Nephron progenitor cell (in vitro differentiated cells): ENCODE measurements at regions not wholly inside any gene's neighbourhood (a gene's known extent, or its start where the extent isn't known, plus 50 kb on each side); places are given as distances from the start of the nearest gene placed in this dataset.
"Not testable (repeated sequence)": the region's sequence is repeated elsewhere in the genome, so short reads cannot be mapped to it uniquely, and the experiment has no call there.

Experiments used
- DNase-seq: peaks from one replicate; pipeline ENCODE4 v3.0.0; 2021
- H3K27ac Mint-ChIP-seq: 2 replicates; pipeline ENCODE4 v1.8.0; 2021; ENCODE audit warnings: mild to moderate bottlenecking, moderate library complexity, mixed read lengths
- H3K27me3 Mint-ChIP-seq: 2 replicates; pipeline ENCODE4 v1.8.0; 2021; ENCODE audit warnings: mild to moderate bottlenecking, low read depth, mixed read lengths; ENCODE audit not compliant: poor library complexity
- H3K36me3 Mint-ChIP-seq: 2 replicates; pipeline ENCODE4 v1.8.0; 2021; ENCODE audit warnings: low read depth, mixed read lengths
- H3K4me1 Mint-ChIP-seq: 2 replicates; pipeline ENCODE4 v1.8.0; 2021; ENCODE audit warnings: mixed read lengths
- H3K4me3 Mint-ChIP-seq: 2 replicates; pipeline ENCODE4 v1.8.0; 2021; ENCODE audit warnings: mild to moderate bottlenecking, moderate library complexity, mixed read lengths
- H3K9me3 Mint-ChIP-seq: 2 replicates; pipeline ENCODE4 v1.8.0; 2021; ENCODE audit warnings: mild to moderate bottlenecking, moderate library complexity, mixed read lengths
- TF ChIP-seq, protein P1 (sequence below): fragments of 200-600 bp; sonication (generic); IDR thresholded peaks from 2 replicates; pipeline ENCODE4 v1.5.0; 2021; ENCODE audit warnings: antibody characterized with exemption

DNA sequence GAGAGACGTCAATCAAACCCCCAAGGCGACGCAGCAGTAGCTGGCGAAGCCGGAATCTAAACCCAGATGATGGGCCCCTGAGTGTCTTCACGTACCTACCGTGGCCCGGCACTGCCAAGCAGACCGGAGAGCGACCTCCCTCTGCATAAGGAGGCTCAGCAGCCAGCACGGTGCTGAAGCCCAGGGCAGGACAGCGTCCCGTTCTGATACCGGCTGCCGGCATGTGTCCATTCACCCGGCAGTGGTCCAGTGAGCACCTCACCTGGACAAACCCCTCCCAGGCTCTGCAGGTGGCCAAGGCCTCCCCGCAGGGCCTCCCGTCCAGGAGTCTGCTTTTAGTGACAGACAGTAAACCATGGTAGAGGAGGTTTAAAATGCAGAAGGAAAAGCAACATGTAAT is 142.0 kb downstream of the BRD1 start:
- Mint-ChIP-seq H3K27me3 (peaks cover 32% of the 10 kb centered on the region), H3K36me3 (no peaks in the 10 kb centered on the region)
- TF ChIP-seq, protein P1, sequence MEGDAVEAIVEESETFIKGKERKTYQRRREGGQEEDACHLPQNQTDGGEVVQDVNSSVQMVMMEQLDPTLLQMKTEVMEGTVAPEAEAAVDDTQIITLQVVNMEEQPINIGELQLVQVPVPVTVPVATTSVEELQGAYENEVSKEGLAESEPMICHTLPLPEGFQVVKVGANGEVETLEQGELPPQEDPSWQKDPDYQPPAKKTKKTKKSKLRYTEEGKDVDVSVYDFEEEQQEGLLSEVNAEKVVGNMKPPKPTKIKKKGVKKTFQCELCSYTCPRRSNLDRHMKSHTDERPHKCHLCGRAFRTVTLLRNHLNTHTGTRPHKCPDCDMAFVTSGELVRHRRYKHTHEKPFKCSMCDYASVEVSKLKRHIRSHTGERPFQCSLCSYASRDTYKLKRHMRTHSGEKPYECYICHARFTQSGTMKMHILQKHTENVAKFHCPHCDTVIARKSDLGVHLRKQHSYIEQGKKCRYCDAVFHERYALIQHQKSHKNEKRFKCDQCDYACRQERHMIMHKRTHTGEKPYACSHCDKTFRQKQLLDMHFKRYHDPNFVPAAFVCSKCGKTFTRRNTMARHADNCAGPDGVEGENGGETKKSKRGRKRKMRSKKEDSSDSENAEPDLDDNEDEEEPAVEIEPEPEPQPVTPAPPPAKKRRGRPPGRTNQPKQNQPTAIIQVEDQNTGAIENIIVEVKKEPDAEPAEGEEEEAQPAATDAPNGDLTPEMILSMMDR: no peak

DNA sequence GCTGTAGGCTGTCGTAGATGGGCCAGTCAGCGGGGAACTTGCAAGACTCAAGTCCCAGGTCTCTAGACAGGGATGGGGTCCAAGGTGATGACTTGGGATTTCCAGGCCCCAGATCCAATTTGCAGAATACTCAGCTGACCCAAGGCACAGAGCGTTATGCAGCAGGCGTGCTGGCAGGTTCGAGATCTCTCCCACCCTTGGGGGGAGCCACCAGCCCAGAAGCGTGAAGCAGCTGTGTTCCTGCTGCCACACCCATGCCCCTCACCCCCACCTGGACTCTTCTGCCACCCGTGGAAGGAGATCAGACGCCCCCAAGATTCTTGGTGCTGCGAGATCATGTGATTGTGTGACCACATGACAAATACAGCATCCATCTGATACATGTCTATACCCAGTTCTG is 142.6 kb downstream of the BRD1 start:
- no peaks in the 10 kb centered on the region for H3K36me3 Mint-ChIP-seq

More for the DNA sequence above, 142.0 kb downstream of the BRD1 start:
- DNase-seq: no peak
- Mint-ChIP-seq H3K4me1 (peaks cover 5% of the 10 kb centered on the region), H3K4me3 (no peak overlapping the region), H3K9me3 (peaks cover 4% of the 10 kb centered on the region), H3K27ac (no peak overlapping the region)

DNA sequence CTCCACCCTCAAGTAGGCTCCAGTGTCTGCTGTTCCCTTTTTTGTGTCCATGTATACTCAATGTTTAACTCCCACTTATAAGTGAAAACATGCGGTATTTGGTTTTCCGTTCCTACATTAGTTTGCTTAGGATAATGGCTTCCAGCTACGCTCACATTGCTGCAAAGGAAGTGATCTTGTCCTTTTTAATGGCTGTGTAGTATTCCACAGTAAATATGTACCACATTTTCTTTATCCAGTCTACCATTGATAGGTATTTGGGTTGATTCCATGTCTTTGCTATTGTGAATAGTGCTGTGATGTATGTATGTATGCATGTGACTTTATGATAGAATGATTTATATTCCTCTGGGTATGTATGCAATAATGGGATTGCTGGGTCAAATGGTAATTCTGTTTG is 144.6 kb downstream of the BRD1 start:
- H3K27me3 Mint-ChIP-seq: peaks cover 58% of the 10 kb centered on the region

More for the DNA sequence above, 142.6 kb downstream of the BRD1 start:
- Mint-ChIP-seq H3K27ac (no peak overlapping the region), H3K9me3 (no peaks in the 10 kb centered on the region), H3K27me3 (peaks cover 38% of the 10 kb centered on the region), H3K4me3 (no peak overlapping the region), H3K4me1 (peaks cover 5% of the 10 kb centered on the region)
- TF ChIP-seq, protein P1: no peak
- DNase-seq: no peak

DNA sequence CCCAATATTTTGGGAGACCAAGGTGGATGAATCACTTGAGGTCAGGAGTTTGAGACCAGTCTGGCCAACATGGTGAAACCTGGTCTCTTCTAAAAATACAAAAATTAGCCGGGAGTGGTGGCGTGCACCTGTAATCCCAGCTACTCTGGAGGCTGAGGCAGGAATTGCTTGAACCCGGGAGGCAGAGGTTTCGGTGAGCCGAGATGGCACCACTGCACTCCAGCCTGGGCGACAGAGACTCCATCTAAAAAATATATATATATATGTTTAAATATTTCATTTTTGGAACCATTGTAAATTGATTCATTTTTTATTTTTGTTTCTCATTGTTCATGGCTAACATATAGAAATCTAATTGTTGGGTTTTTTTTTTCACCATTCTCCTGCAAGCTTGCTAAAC is 146.9 kb downstream of the BRD1 start:
- not testable (repeated sequence) for H3K9me3 Mint-ChIP-seq, H3K4me1 Mint-ChIP-seq, H3K27ac Mint-ChIP-seq, H3K4me3 Mint-ChIP-seq, H3K36me3 Mint-ChIP-seq, DNase-seq
- H3K27me3 Mint-ChIP-seq: peaks cover 64% of the 10 kb centered on the region

More for the DNA sequence above, 144.6 kb downstream of the BRD1 start:
- Mint-ChIP-seq H3K27ac (no peak overlapping the region), H3K4me3 (no peak overlapping the region), H3K36me3 (no peaks in the 10 kb centered on the region), H3K9me3 (no peaks in the 10 kb centered on the region), H3K4me1 (peaks cover 5% of the 10 kb centered on the region)
- DNase-seq: no peak
- TF ChIP-seq, protein P1: no peak

DNA sequence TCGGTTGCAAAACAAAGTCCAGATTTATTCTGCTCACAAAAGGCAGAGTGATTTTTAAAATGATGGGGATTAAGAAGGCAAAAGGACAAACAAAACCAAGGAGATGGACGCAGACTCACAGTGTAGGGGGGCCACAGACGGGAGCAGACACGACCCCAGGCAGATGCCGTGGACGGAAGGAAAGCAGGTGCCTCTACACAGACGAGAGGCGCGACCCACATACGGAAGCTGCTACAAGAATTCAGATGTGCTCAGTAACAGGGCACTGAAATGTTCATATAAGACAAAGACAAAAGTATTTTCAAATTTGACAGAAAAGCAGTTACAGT is 148.9 kb downstream of the BRD1 start:
- H3K4me1 Mint-ChIP-seq: no peaks in the 10 kb centered on the region
- no peaks in the 10 kb centered on the region for H3K9me3 Mint-ChIP-seq
- no peaks in the 10 kb centered on the region for H3K36me3 Mint-ChIP-seq
- H3K27ac Mint-ChIP-seq: no peak overlapping the region
- no peak overlapping the region for H3K4me3 Mint-ChIP-seq
- peaks cover 70% of the 10 kb centered on the region for H3K27me3 Mint-ChIP-seq
- no peak for DNase-seq
- TF ChIP-seq, protein P1: no peak

DNA sequence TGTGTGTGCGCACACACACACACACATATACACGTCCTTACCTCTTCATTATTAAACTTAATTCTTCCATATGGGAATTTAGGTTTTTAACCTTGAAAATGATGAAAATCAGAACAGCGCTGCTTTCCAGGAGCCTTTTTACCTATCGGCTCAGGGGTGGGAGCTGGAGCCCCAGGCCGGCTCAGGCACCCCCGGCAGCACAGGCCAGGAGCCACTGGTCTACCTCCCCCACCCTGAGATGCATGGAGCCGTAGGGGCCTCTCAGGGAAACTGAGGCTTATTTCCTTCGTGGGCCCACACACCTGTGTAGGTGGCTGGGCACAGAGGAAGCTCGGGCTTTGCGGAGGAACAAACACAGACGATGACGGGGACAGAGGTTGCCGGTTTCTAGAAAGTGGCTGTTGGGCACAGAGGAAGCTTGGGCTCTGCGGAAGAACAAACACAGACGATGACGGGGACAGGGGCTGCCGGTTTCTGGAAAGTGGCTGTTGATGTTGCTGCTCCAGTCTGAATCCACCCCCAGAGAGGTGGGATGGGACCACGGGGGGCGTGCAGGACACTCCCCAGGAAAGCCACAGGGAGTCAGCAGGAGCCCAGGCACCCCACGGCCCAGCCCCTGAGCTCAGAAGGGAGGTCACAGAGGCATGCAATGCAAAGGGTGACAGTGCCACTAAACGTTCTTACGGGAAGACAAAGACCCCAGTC is 149.4 kb downstream of the BRD1 start:
- TF ChIP-seq, protein P1: no peak
- no peak overlapping the region for H3K27ac Mint-ChIP-seq
- DNase-seq: no peak
- no peaks in the 10 kb centered on the region for H3K9me3 Mint-ChIP-seq
- H3K27me3 Mint-ChIP-seq: peaks cover 75% of the 10 kb centered on the region
- no peaks in the 10 kb centered on the region for H3K36me3 Mint-ChIP-seq
- H3K4me1 Mint-ChIP-seq: no peaks in the 10 kb centered on the region
- no peak overlapping the region for H3K4me3 Mint-ChIP-seq
